ENCODE measurements at regions not wholly inside any gene's neighbourhood (a gene's known extent, or its start where the extent isn't known, plus 50 kb on each side); places are given as distances from the start of the nearest gene placed in this dataset.

DNA sequence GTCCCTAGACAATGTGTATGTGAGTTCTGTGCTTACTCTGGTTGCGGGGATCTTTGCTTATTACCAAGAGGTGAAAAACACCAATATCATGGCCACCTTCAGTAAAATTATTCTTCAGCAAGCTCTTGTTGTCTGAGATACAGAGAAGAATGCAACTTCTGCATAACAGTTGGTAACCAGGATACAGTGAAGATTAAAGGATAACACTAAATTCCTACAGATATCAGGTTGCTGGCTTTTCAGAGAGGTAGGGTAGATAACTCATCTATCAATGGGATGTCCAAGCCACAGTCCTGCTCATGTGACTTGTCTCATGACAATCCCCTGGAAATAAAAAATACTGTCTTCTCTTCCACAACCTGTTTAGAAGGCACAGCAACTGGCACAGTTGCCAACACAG lies 308.5 kb downstream of the TNS1 start:
- H3K27ac ChIP-seq = no peak overlapping the region
- TF ChIP-seq ZFX (IDR thresholded peaks at IDR 0.05; ENCODE audit: borderline replicate concordance) = no peak
- TF ChIP-seq, protein P1, sequence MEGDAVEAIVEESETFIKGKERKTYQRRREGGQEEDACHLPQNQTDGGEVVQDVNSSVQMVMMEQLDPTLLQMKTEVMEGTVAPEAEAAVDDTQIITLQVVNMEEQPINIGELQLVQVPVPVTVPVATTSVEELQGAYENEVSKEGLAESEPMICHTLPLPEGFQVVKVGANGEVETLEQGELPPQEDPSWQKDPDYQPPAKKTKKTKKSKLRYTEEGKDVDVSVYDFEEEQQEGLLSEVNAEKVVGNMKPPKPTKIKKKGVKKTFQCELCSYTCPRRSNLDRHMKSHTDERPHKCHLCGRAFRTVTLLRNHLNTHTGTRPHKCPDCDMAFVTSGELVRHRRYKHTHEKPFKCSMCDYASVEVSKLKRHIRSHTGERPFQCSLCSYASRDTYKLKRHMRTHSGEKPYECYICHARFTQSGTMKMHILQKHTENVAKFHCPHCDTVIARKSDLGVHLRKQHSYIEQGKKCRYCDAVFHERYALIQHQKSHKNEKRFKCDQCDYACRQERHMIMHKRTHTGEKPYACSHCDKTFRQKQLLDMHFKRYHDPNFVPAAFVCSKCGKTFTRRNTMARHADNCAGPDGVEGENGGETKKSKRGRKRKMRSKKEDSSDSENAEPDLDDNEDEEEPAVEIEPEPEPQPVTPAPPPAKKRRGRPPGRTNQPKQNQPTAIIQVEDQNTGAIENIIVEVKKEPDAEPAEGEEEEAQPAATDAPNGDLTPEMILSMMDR (IDR thresholded peaks at IDR 0.05) = no peak

DNA sequence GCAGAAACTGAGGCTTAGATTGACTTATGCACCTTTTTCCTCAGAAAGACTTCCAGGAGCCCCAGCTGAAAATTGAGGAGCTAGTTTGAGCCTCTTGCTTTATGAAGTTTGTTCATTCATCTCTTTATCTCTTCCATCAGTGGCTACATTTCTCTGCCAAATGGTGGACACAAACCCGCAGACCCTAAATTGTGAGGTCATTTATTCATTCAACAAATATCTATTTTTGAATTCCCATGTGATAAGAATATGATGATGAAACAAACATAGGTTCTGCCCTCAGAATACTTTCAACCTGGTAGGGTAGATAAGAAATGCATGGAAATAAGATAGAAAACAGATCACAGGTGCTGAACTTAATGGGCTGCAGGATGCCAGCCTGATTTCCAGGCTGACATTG lies 309.4 kb downstream of the TNS1 start:
- H3K27ac ChIP-seq = no peak overlapping the region
- TF ChIP-seq, protein P1 (IDR thresholded peaks at IDR 0.05) = no peak
- no peak for TF ChIP-seq ZFX (IDR thresholded peaks at IDR 0.05; ENCODE audit: borderline replicate concordance)

DNA sequence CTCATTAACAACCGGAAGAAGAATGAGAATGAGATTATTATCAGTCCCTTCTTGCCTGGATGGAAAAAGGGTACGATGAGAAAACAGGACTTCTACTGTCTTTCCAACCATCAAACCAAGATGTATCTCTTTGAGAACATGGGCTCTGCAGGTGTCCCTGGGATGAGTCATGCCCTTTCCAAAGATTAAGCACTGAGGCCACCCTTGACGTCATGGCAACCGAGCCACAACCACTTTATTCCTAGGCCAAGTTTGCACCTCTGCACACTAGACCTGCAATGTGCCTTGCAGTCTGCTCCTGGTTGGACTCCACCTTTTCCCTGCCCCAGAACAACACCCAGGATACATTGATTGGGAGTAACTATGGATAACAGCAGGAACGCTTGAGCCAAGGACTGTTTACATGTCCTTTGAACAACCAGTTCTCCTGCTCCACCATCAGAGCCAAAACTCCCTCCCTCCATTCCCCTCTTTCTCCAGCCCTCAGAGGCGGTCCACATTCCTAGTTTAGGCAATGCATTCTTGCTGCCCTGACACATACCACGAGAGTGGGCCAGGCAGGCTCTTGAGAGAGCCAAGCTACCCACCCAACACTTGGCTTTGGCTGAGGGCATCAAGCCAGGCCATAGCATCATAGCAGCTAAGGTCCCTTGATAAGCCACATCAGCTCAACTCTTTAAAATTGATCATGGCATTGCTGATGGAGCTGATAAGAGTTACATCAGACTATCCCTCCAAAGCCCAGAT lies 310.7 kb downstream of the TNS1 start:
- TF ChIP-seq, protein P1 (IDR thresholded peaks at IDR 0.05) = no peak
- TF ChIP-seq ZFX (IDR thresholded peaks at IDR 0.05; ENCODE audit: borderline replicate concordance) = no peak
- no peak overlapping the region for H3K27ac ChIP-seq

DNA sequence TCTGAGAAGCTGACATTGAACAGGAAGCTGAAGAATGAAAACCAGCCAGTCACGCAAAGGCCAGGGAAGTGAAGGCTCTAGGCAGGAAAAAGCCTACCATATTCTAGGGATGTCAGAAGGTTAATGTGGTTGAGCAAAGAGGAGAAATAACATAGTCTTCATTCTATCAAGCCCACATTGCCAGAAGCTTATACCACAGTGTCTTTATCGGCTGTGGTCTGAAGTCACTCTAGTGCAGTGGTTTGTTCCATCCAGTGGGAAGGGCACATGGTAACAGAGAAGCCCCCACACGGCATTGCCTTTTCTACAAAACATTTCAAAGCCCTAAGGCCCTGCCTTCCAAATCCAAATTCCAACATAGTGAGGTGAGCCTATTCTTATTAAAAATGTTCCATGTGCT lies 311.3 kb downstream of the TNS1 start:
- H3K27ac ChIP-seq = no peak overlapping the region
- TF ChIP-seq, protein P1 (IDR thresholded peaks at IDR 0.05) = no peak
- TF ChIP-seq ZFX (IDR thresholded peaks at IDR 0.05; ENCODE audit: borderline replicate concordance) = no peak

DNA sequence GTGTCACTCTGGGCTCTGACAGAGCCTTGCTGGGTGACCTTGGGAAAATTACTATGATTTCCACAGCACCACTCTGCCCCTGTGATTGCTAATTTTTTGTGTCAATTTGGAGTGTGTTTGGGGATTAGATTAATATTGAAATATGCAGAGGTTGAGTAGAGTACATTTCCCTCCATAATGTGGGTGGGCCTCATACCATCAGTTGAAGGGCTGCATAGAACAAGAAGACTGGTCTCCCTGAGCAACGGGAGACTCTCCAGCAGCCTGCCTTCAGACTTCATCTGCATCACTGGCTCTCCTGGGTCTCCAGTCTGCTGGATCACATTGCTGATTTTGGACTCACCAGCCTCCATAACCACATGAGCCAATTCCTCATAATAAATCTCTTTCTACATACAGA lies 313.7 kb downstream of the TNS1 start:
- H3K27ac ChIP-seq = no peak overlapping the region
- TF ChIP-seq, protein P1 (IDR thresholded peaks at IDR 0.05) = no peak
- TF ChIP-seq ZFX (IDR thresholded peaks at IDR 0.05; ENCODE audit: borderline replicate concordance) = no peak

DNA sequence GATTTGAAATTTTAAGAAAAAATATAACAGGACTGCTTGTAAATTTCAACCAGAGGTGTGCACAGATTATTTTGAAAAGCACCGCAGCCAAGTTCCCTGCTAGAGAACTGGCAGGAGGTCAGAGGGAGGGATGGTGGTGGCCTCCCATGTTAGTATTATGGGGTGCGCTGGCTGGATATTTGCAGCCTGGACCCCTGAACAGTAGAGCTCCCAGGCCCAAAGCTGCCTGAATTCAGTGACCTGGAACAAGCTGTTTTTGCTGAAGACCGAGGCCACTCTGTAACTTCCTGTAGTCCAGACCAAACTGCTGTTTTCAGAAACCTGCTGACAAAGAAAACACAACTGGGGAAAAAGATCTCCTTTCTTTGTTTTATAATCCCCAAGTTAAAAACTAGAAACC lies 314.3 kb downstream of the TNS1 start:
- no peak for TF ChIP-seq ZFX (IDR thresholded peaks at IDR 0.05; ENCODE audit: borderline replicate concordance)
- TF ChIP-seq, protein P1 (IDR thresholded peaks at IDR 0.05) = no peak
- H3K27ac ChIP-seq = no peak overlapping the region

DNA sequence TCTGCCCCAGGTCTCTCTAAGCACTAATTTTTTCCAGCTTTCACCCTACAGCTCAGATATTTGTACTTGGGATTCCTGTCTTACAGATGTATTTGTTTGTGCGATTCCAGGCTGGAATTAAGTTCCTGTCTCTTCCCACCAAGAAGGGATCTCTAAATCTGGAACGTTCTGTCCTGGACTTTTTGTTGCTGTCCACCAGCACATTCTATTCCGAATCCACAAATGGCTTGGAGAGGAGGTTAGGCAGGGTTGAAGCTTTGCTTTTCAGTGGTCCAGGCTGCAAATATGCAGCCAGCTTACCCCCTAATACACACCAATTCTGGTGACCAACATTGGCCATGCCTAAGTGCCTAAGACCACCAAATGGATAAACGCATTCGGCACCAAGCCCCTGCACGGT lies 315.0 kb downstream of the TNS1 start:
- TF ChIP-seq, protein P1 (IDR thresholded peaks at IDR 0.05) = no peak
- TF ChIP-seq ZFX (IDR thresholded peaks at IDR 0.05; ENCODE audit: borderline replicate concordance) = no peak
- no peak overlapping the region for H3K27ac ChIP-seq
